Progenitor cell of endocrine pancreas (in vitro differentiated cells): ENCODE measurements at regions not wholly inside any gene's neighbourhood (a gene's known extent, or its start where the extent isn't known, plus 50 kb on each side); places are given as distances from the start of the nearest gene placed in this dataset.

Experiments
- DNase-seq: peaks from one replicate; pipeline ENCODE4 v3.0.0; 2021; ENCODE audit warnings: low spot score; ENCODE audit not compliant: unreplicated experiment
- H3K27ac Mint-ChIP-seq: 2 replicates; pipeline ENCODE4 v1.8.0; 2021; ENCODE audit warnings: mild to moderate bottlenecking, moderate library complexity, mixed read lengths
- H3K27me3 Mint-ChIP-seq: 2 replicates; pipeline ENCODE4 v1.8.0; 2021; ENCODE audit warnings: mixed read lengths
- H3K36me3 Mint-ChIP-seq: 2 replicates; pipeline ENCODE4 v1.8.0; 2022; ENCODE audit warnings: mixed read lengths; ENCODE audit not compliant: insufficient read depth
- H3K4me1 Mint-ChIP-seq: 2 replicates; pipeline ENCODE4 v1.8.0; 2021; ENCODE audit warnings: low read depth, mixed read lengths
- H3K4me3 Mint-ChIP-seq: 2 replicates; pipeline ENCODE4 v1.8.0; 2021; ENCODE audit warnings: low read depth, mild to moderate bottlenecking, moderate library complexity, mixed read lengths
- H3K9me3 Mint-ChIP-seq: 2 replicates; pipeline ENCODE4 v1.8.0; 2021; ENCODE audit warnings: low read depth, mixed read lengths
- CTCF ChIP-seq: fragments of 200-600 bp; sonication (generic); IDR thresholded peaks from one replicate; pipeline ENCODE4 v1.5.0; 2021; ENCODE audit warnings: antibody characterized with exemption, mild to moderate bottlenecking; ENCODE audit not compliant: unreplicated experiment

DNA sequence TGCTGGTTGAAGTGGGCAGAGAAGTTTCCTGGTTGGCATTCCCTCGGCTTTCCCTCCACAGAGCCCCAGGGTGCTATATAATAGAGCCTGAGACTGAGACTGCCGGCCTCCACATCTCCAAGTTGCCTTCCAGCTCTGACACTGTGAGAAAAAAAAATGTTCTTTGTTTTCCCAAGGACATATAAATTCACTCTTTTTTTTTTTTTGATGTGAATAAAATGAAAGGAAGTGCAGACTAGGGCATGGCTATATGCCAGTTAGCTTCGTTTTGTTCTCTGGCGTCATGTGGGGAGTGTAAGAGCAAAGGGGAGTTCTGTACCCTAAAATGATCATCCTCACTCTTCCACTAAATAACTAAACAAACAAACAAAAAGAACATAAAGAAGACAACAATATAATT is 101.6 kb downstream of the TNFSF18 start:
- TF ChIP-seq CTCF = no peak
- Mint-ChIP-seq H3K9me3 (no peaks in the 10 kb centered on the region), H3K4me3 (no peak overlapping the region), H3K27ac (no peak overlapping the region), H3K27me3 (peaks cover 9% of the 10 kb centered on the region), H3K4me1 (peaks cover 10% of the 10 kb centered on the region), H3K36me3 (no peaks in the 10 kb centered on the region)
- no peak for DNase-seq

GRCh38 chr1:172950528-172950927 is 100.2 kb downstream of the TNFSF18 start:
- no peak overlapping the region for H3K27ac Mint-ChIP-seq
- H3K4me3 Mint-ChIP-seq = no peak overlapping the region
- DNase-seq = no peak
- no peaks in the 10 kb centered on the region for H3K9me3 Mint-ChIP-seq
- H3K27me3 Mint-ChIP-seq = peaks cover 8% of the 10 kb centered on the region
- peaks cover 10% of the 10 kb centered on the region for H3K4me1 Mint-ChIP-seq
- TF ChIP-seq CTCF = no peak
- no peaks in the 10 kb centered on the region for H3K36me3 Mint-ChIP-seq

- no peak for TF ChIP-seq CTCF
- Mint-ChIP-seq H3K27me3 (peaks cover 6% of the 10 kb centered on the region), H3K36me3 (no peaks in the 10 kb centered on the region), H3K4me3 (no peak overlapping the region), H3K9me3 (no peaks in the 10 kb centered on the region), H3K4me1 (peaks cover 10% of the 10 kb centered on the region), H3K27ac (no peak overlapping the region)
- no peak for DNase-seq
These were observed 98.9 kb downstream of the TNFSF18 start for GRCh38 chr1:172951730-172952365.

GRCh38 chr1:172952516-172952915 is 98.2 kb downstream of the TNFSF18 start:
- Mint-ChIP-seq H3K27me3 (peaks cover 3% of the 10 kb centered on the region), H3K36me3 (no peaks in the 10 kb centered on the region), H3K27ac (no peak overlapping the region), H3K9me3 (no peaks in the 10 kb centered on the region), H3K4me1 (peaks cover 10% of the 10 kb centered on the region), H3K4me3 (no peak overlapping the region)
- no peak for TF ChIP-seq CTCF
- no peak for DNase-seq

GRCh38 chr1:172954476-172955150 is 96.1 kb downstream of the TNFSF18 start:
- Mint-ChIP-seq H3K4me3 (no peak overlapping the region), H3K27ac (no peak overlapping the region), H3K27me3 (no peaks in the 10 kb centered on the region), H3K36me3 (no peaks in the 10 kb centered on the region), H3K4me1 (peaks cover 10% of the 10 kb centered on the region), H3K9me3 (no peaks in the 10 kb centered on the region)
- TF ChIP-seq CTCF = no peak
- DNase-seq = no peak
